Right lobe of liver (tissue), 6 donors: ENCODE measurements at regions not wholly inside any gene's neighbourhood (a gene's known extent, or its start where the extent isn't known, plus 50 kb on each side); places are given as distances from the start of the nearest gene placed in this dataset.

Source experiments
- ATAC-seq, 4 donors: fragments of 200-7000 bp; cut with Tn5 transposase; one replicate each; pipeline ENCODE4 v1.9.1; 2020; ENCODE audit warnings: mild to moderate bottlenecking in 4 of 4, moderate library complexity in 4 of 4
- DNase-seq, 3 donors: peaks; one replicate each; pipeline ENCODE4 v3.0.0-alpha.2; 2020
- H3K27ac ChIP-seq, 3 donors: fragments of 200-600 bp; one replicate each; pipeline ENCODE4 v1.8.0; 2022
- H3K27me3 ChIP-seq, 2 donors: fragments of 200-600 bp; one replicate each; pipeline ENCODE4 v1.8.0; 2022
- H3K36me3 ChIP-seq, 4 donors: fragments of 200-600 bp; sonication (generic) in 1 of 4; one replicate each; pipeline versions ENCODE4 v1.5.1 to v1.8.0; 2017 to 2022; ENCODE audit warnings: control low read depth in 1 of 4
- H3K4me1 ChIP-seq, 4 donors: fragments of 200-600 bp; sonication (generic) in 1 of 4; one replicate each; pipeline versions ENCODE4 v1.5.1 to v1.8.0; 2017 to 2022; ENCODE audit warnings: control low read depth in 1 of 4
- H3K4me3 ChIP-seq, 3 donors: fragments of 200-600 bp; one replicate each; pipeline ENCODE4 v1.8.0; 2022
- H3K9me3 ChIP-seq, 4 donors: fragments of 200-600 bp; sonication (generic) in 1 of 4; one replicate each; pipeline versions ENCODE4 v1.5.1 to v1.8.0; 2017 to 2022; ENCODE audit warnings: control low read depth in 1 of 4
- CTCF ChIP-seq, 4 donors: fragments of 200-600 bp in 3 of 4; fragments of 450-650 bp in 1 of 4; IDR thresholded peaks; one replicate each; pipeline versions ENCODE4 v1.5.1 to v1.8.0; 2016 to 2022; ENCODE audit warnings: antibody characterized with exemption in 4 of 4, mild to moderate bottlenecking in 2 of 4
- POLR2A ChIP-seq: fragments of 450-650 bp; IDR thresholded peaks from one replicate; pipeline ENCODE4 v1.6.1; 2017; ENCODE audit warnings: antibody characterized with exemption, mild to moderate bottlenecking
- WGBS: methylation state at CpG from one replicate; pipeline ENCODE4 v1.1.6; 2018; ENCODE audit warnings: low coverage, low lambda C conversion rate; ENCODE audit not compliant: insufficient coverage; ENCODE audit errors: missing lambda C conversion rate; 5-methylcytosine and 5-hydroxymethylcytosine counted together
- intact Hi-C, 2 donors: fragments of 100-400 bp; cut with DNase I; formaldehyde crosslinking; loops; one replicate each; pipeline versions ENCODE4 v1.11.2 to v1.14.1; 2022
- donor health status: DM: no; HTN: yes; CAD: no.
- donor health status: DM: no; HTN: no; CAD: no.
- donor health status: DM: no; HTN: no; CAD: no.
- donor health status: DM: no; HTN: yes; CAD: no.
- donor health status: DM: no; HTN: yes; CAD: no.

- WGBS = 80% methylated on average over 5 of the region's 5 CpGs
- Histone ChIP-seq H3K36me3 (no peaks in the 10 kb centered on the region), H3K9me3 (no peaks in the 10 kb centered on the region), H3K27ac (no peak overlapping the region), H3K27me3 (no peaks in the 10 kb centered on the region), H3K4me3 (no peak overlapping the region), H3K4me1 (no peaks in the 10 kb centered on the region)
- TF ChIP-seq CTCF (IDR thresholded peaks at IDR 0.05) (no peak), POLR2A (no peak)
- ATAC-seq (no peak), DNase-seq (no peak)
- intact Hi-C loops = no loop called here
Observed at GRCh38 chr11:121842192-121842585, 273.8 kb downstream of the BLID start.

- intact Hi-C loops = no loop called here
- no peak overlapping the region for H3K4me3 ChIP-seq
- no peak overlapping the region for H3K27ac ChIP-seq
- H3K27me3 ChIP-seq = no peaks in the 10 kb centered on the region
- DNase-seq = no peak
- ATAC-seq = no peak
- no peaks in the 10 kb centered on the region for H3K36me3 ChIP-seq
- WGBS = 78% methylated on average over 5 of the region's 5 CpGs
- H3K9me3 ChIP-seq = no peaks in the 10 kb centered on the region
- H3K4me1 ChIP-seq = no peaks in the 10 kb centered on the region
- no peak for TF ChIP-seq POLR2A
- TF ChIP-seq CTCF (IDR thresholded peaks at IDR 0.05) = no peak
Observed at GRCh38 chr11:121841487-121842191, 274.4 kb downstream of the BLID start.

- H3K27me3 ChIP-seq = no peaks in the 10 kb centered on the region
- no peaks in the 10 kb centered on the region for H3K4me1 ChIP-seq
- no peaks in the 10 kb centered on the region for H3K9me3 ChIP-seq
- ATAC-seq = no peak
- intact Hi-C loops = no loop called here
- TF ChIP-seq POLR2A (no peak), CTCF (IDR thresholded peaks at IDR 0.05) (no peak)
- 83% methylated on average over 1 of the region's 1 CpG for WGBS
- no peaks in the 10 kb centered on the region for H3K36me3 ChIP-seq
- DNase-seq = no peak
- H3K4me3 ChIP-seq = no peak overlapping the region
- H3K27ac ChIP-seq = no peak overlapping the region
Observed at GRCh38 chr11:121839781-121840180, 276.2 kb downstream of the BLID start.

- intact Hi-C loops = no loop called here
- H3K27ac ChIP-seq = no peak overlapping the region
- no peak for ATAC-seq
- H3K27me3 ChIP-seq = no peaks in the 10 kb centered on the region
- no peak for DNase-seq
- no peaks in the 10 kb centered on the region for H3K9me3 ChIP-seq
- WGBS = 36% methylated on average over 1 of the region's 1 CpG
- no peaks in the 10 kb centered on the region for H3K36me3 ChIP-seq
- TF ChIP-seq CTCF (IDR thresholded peaks at IDR 0.05) (no peak), POLR2A (no peak)
- no peak overlapping the region for H3K4me3 ChIP-seq
- no peaks in the 10 kb centered on the region for H3K4me1 ChIP-seq
Observed at GRCh38 chr11:121838571-121838970, 277.4 kb downstream of the BLID start.

DNA sequence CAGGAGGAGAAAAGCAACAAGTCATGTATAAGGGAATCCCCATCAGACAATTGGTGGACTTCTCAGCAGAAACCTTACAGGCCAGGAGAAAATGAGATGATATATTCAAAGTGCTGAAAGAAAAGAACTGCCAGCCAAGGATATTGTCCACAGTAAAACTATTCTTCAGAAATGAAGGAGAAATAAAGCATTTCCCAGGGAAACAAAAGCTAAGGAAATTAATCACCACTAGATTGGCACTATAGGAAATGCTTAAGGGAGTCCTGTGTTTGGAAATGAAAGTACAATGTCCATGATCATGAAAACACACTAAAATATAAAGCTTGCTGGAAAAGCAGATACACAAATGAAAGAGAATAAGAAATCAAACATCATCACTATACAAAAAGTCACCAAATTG is 282.0 kb downstream of the BLID start:
- Histone ChIP-seq H3K4me1 (no peaks in the 10 kb centered on the region), H3K36me3 (no peaks in the 10 kb centered on the region), H3K27me3 (no peaks in the 10 kb centered on the region), H3K4me3 (no peak overlapping the region), H3K9me3 (peaks cover 0 to 4% (median 0%) of the 10 kb centered on the region in 4 donors), H3K27ac (no peak overlapping the region)
- TF ChIP-seq CTCF (IDR thresholded peaks at IDR 0.05) = no peak
- no peak for TF ChIP-seq POLR2A
- intact Hi-C loops = no loop called here
- DNase-seq (no peak), ATAC-seq (no peak)
